NCI-H2081 treated with DMSO at 0.1 percent for 48 hours (cell line): ENCODE measurements at regions not wholly inside any gene's neighbourhood (a gene's known extent, or its start where the extent isn't known, plus 50 kb on each side); places are given as distances from the start of the nearest gene placed in this dataset.

Experiments used
- DNase-seq: peaks from one replicate; lab custom pipeline; 2025; lab: John Stamatoyannopoulos, UW

GRCh38 chr12:69062621-69063237 is 129.8 kb upstream of the CPM start:
- DNase-seq, result no peak

- no peak for DNase-seq
These were observed 131.9 kb upstream of the CPM start for GRCh38 chr12:69064734-69065443.

GRCh38 chr12:69065775-69066174 is 132.8 kb upstream of the CPM start:
- no peak for DNase-seq

- DNase-seq, result no peak
These were observed 133.8 kb upstream of the CPM start for GRCh38 chr12:69066492-69067373.

GRCh38 chr12:69067713-69068112 is 134.7 kb upstream of the CPM start:
- no peak for DNase-seq

- no peak for DNase-seq
These were observed 135.5 kb upstream of the CPM start for GRCh38 chr12:69068448-69068847.

- DNase-seq, result no peak
These were observed 136.5 kb upstream of the CPM start for GRCh38 chr12:69069479-69069878.

- no peak for DNase-seq
These were observed 137.5 kb upstream of the CPM start for GRCh38 chr12:69070319-69071090.

- DNase-seq, result no peak
These were observed 138.1 kb upstream of the CPM start for GRCh38 chr12:69071091-69071370.

- no peak for DNase-seq
These were observed 140.1 kb upstream of the CPM start for GRCh38 chr12:69073035-69073434.

GRCh38 chr12:69074556-69075349 is 141.8 kb upstream of the CPM start:
- no peak for DNase-seq

GRCh38 chr12:69083689-69084088 is 150.7 kb upstream of the CPM start:
- DNase-seq, result no peak

GRCh38 chr12:69084816-69085378 is 151.9 kb upstream of the CPM start:
- no peak for DNase-seq

GRCh38 chr12:69085852-69086251 is 152.9 kb upstream of the CPM start:
- DNase-seq, result no peak

GRCh38 chr12:69087986-69088385 is 151.4 kb upstream of the CPSF6 start:
- DNase-seq, result no peak

- DNase-seq, result no peak
These were observed 148.6 kb upstream of the CPSF6 start for GRCh38 chr12:69090722-69091121.

- no peak for DNase-seq
These were observed 147.8 kb upstream of the CPSF6 start for GRCh38 chr12:69091442-69092017.

GRCh38 chr12:69092137-69092536 is 147.2 kb upstream of the CPSF6 start:
- no peak for DNase-seq

GRCh38 chr12:69094606-69095216 is 144.7 kb upstream of the CPSF6 start:
- no peak for DNase-seq

- DNase-seq, result no peak
These were observed 143.4 kb upstream of the CPSF6 start for GRCh38 chr12:69095765-69096477.
